Keratinocyte (primary cell): ENCODE measurements at regions not wholly inside any gene's neighbourhood (a gene's known extent, or its start where the extent isn't known, plus 50 kb on each side); places are given as distances from the start of the nearest gene placed in this dataset.

Source experiments
- DNase-seq: peaks from one replicate; pipeline ENCODE4 v3.0.0-alpha.2; 2011; ENCODE audit warnings: low read depth, missing footprints, low spot score
- FAIRE-seq: peaks from 2 replicates; lab custom pipeline; 2011; peaks lifted over from hg19 to GRCh38; lab: Jason Lieb, UNC
- H2AFZ ChIP-seq: 2 replicates; pipeline ENCODE4 v1.6.0; 2012; ENCODE audit warnings: low read length, control low read depth, inconsistent platforms; ENCODE audit not compliant: control insufficient read depth
- H3K27ac ChIP-seq: 2 replicates; pipeline ENCODE4 v1.5.1; 2011; ENCODE audit warnings: low read length; ENCODE audit not compliant: control insufficient read depth, insufficient read depth
- H3K27me3 ChIP-seq: 3 replicates; pipeline ENCODE4 v1.6.0; 2011; ENCODE audit warnings: low read length; ENCODE audit not compliant: control insufficient read depth, insufficient read depth; ENCODE audit errors: extremely low read depth
- H3K36me3 ChIP-seq, 2 experiments: 2 replicates in 1 of 2; 3 replicates in 1 of 2; pipeline ENCODE4 v1.5.1; 2011; ENCODE audit warnings: low read length in 2 of 2, mild to moderate bottlenecking in 1 of 2; ENCODE audit not compliant: control insufficient read depth in 2 of 2, insufficient read depth in 2 of 2; ENCODE audit errors: extremely low read depth in 1 of 2
- H3K4me1 ChIP-seq: 3 replicates; pipeline ENCODE4 v1.5.1; 2011; ENCODE audit warnings: low read length; ENCODE audit not compliant: control insufficient read depth, insufficient read depth; ENCODE audit errors: extremely low read depth
- H3K4me2 ChIP-seq: 3 replicates; pipeline ENCODE4 v1.6.0; 2011; ENCODE audit warnings: low read depth, low read length; ENCODE audit not compliant: control insufficient read depth, insufficient read depth; ENCODE audit errors: extremely low read depth
- H3K4me3 ChIP-seq, 3 experiments: fragments of 200-600 bp in 1 of 3; sonication (generic) in 1 of 3; 2 replicates in 2 of 3; 3 replicates in 1 of 3; pipeline ENCODE4 v1.5.1; 2011 to 2016; ENCODE audit warnings: low read length in 3 of 3, mild to moderate bottlenecking in 3 of 3, control low read depth in 2 of 3, inconsistent platforms in 1 of 3, low read depth in 1 of 3, mixed read lengths in 1 of 3, mixed run types in 1 of 3, moderate library complexity in 1 of 3; ENCODE audit not compliant: control insufficient read depth in 2 of 3, insufficient read depth in 2 of 3; ENCODE audit errors: extremely low read depth in 1 of 3
- H3K79me2 ChIP-seq: 2 replicates; pipeline ENCODE4 v1.6.0; 2012; ENCODE audit warnings: low read length; ENCODE audit not compliant: control insufficient read depth, insufficient read depth
- H3K9ac ChIP-seq: 3 replicates; pipeline ENCODE4 v1.6.0; 2011; ENCODE audit warnings: low read length; ENCODE audit not compliant: control insufficient read depth, insufficient read depth; ENCODE audit errors: extremely low read depth
- H3K9me1 ChIP-seq: 3 replicates; pipeline ENCODE4 v1.6.0; 2011; ENCODE audit warnings: low read length; ENCODE audit not compliant: control insufficient read depth, insufficient read depth; ENCODE audit errors: extremely low read depth
- H3K9me3 ChIP-seq: 2 replicates; pipeline ENCODE4 v1.5.1; 2012; ENCODE audit warnings: low read depth, low read length; ENCODE audit not compliant: control insufficient read depth
- H4K20me1 ChIP-seq: 3 replicates; pipeline ENCODE4 v1.6.0; 2011; ENCODE audit warnings: low read length; ENCODE audit not compliant: control insufficient read depth, insufficient read depth; ENCODE audit errors: extremely low read depth
- EZH2 ChIP-seq: IDR thresholded peaks from one replicate; pipeline ENCODE4 v1.6.1; 2012; ENCODE audit warnings: inconsistent platforms, mild to moderate bottlenecking, low read length, moderate library complexity
- dilution Hi-C: fragments of 300-500 bp; cut with MboI; formaldehyde crosslinking; loops from one replicate; pipeline ENCODE4 v1.7.0; 2020; ENCODE audit warnings: low sequenced_read_pairs; ENCODE audit not compliant: extremely low pct_ligation_motif_present
- TF ChIP-seq, protein P1 (sequence below), 3 experiments: IDR thresholded peaks in 1 of 3; conservative IDR thresholded peaks in 1 of 3; optimal IDR thresholded peaks in 1 of 3; 2 replicates in 2 of 3; 3 replicates in 1 of 3; pipeline versions ENCODE3 to v1.5.1; 2011; ENCODE audit warnings: low read length in 3 of 3, mild to moderate bottlenecking in 3 of 3, moderate library complexity in 2 of 3, control low read depth in 1 of 3, inconsistent platforms in 1 of 3; ENCODE audit not compliant: insufficient read depth in 2 of 3; ENCODE audit errors: extremely low read depth in 1 of 3

DNA sequence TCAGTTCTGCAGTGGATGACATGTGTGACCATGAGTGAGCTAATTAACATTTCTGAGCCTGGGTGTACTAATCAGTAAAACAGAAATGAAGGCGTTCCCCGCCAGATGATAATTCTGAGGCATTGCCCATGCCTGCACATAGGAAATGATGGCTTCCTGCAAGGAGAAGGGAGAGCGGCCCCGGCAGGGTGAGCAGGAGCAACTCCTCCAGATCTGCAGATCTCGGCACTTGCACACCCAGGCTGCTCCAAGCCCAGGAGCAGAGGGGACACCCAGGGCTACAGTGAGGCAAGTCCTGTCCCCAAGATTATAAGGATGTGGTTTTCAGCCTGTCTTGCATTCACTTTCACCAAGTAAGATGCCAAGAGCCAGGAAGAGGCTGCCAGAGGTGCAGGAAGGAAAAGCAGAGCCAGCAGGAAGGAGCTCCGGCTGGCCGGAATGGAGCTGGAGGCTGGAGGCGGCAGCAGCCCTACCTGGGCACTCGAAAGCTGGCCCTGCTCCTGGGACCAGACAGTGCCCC is 177.5 kb upstream of the CST7 start:
- FAIRE-seq, result no peak

DNA sequence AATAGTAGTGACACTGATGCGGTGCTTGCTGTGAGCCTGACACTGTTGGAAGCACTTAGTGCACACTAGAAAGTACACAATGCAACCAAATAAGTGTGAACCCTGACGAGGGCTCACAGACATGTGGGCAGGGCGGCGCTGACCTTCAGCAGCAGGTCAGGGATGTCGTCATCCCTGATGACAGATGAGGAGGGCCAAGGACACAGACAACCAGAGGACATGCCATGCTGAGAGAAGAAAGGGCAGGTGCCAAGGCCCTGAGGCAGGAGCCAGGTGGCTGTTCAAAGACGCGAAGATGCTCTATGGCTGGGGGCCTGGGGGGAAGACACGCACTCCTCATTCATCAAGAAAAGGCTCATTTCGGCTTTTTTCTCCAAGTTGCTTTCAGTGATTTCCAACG is 176.4 kb upstream of the CST7 start:
- Histone ChIP-seq H3K4me1 (peaks cover 25% of the 10 kb centered on the region), H3K79me2 (no peaks in the 10 kb centered on the region), H3K9me1 (no peaks in the 10 kb centered on the region), H3K27me3 (no peaks in the 10 kb centered on the region), H3K4me3 (no peak overlapping the region), H3K27ac (no peak overlapping the region), H2AFZ (no peak overlapping the region), H4K20me1 (no peaks in the 10 kb centered on the region), H3K9me3 (no peaks in the 10 kb centered on the region), H3K36me3 (no peaks in the 10 kb centered on the region), H3K4me2 (no peak overlapping the region), H3K9ac (no peak overlapping the region)
- no peak for FAIRE-seq
- dilution Hi-C loops, result no loop called here
- no peak for DNase-seq
- TF ChIP-seq, protein P1, sequence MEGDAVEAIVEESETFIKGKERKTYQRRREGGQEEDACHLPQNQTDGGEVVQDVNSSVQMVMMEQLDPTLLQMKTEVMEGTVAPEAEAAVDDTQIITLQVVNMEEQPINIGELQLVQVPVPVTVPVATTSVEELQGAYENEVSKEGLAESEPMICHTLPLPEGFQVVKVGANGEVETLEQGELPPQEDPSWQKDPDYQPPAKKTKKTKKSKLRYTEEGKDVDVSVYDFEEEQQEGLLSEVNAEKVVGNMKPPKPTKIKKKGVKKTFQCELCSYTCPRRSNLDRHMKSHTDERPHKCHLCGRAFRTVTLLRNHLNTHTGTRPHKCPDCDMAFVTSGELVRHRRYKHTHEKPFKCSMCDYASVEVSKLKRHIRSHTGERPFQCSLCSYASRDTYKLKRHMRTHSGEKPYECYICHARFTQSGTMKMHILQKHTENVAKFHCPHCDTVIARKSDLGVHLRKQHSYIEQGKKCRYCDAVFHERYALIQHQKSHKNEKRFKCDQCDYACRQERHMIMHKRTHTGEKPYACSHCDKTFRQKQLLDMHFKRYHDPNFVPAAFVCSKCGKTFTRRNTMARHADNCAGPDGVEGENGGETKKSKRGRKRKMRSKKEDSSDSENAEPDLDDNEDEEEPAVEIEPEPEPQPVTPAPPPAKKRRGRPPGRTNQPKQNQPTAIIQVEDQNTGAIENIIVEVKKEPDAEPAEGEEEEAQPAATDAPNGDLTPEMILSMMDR (optimal IDR thresholded peaks at IDR 0.05 in 1 of 3, IDR thresholded peaks at IDR 0.05 in 1 of 3, conservative IDR thresholded peaks at IDR 0.05 in 1 of 3; ENCODE audit: extremely low read depth in 1 of 3, insufficient read depth in 2 of 3, low read length in 3 of 3), result no peak
- no peak for TF ChIP-seq EZH2

More for the DNA sequence above, 177.5 kb upstream of the CST7 start:
- Histone ChIP-seq H3K27me3 (no peaks in the 10 kb centered on the region), H2AFZ (no peak overlapping the region), H3K9me3 (no peaks in the 10 kb centered on the region), H4K20me1 (no peaks in the 10 kb centered on the region), H3K4me2 (no peak overlapping the region), H3K9ac (no peak overlapping the region), H3K9me1 (no peaks in the 10 kb centered on the region), H3K36me3 (no peaks in the 10 kb centered on the region), H3K27ac (no peak overlapping the region), H3K4me3 (no peak overlapping the region), H3K4me1 (peaks cover 23% of the 10 kb centered on the region), H3K79me2 (no peaks in the 10 kb centered on the region)
- no peak for TF ChIP-seq EZH2
- TF ChIP-seq, protein P1 (optimal IDR thresholded peaks at IDR 0.05 in 1 of 3, IDR thresholded peaks at IDR 0.05 in 1 of 3, conservative IDR thresholded peaks at IDR 0.05 in 1 of 3; ENCODE audit: extremely low read depth in 1 of 3, insufficient read depth in 2 of 3, low read length in 3 of 3), result no peak
- dilution Hi-C loops, result no loop called here
- no peak for DNase-seq
